IMR-90 (cell line): ENCODE measurements at regions not wholly inside any gene's neighbourhood (a gene's known extent, or its start where the extent isn't known, plus 50 kb on each side); places are given as distances from the start of the nearest gene placed in this dataset.

ENCODE experiments used
- BHLHE40 ChIP-seq: fragments of 150-350 bp; IDR thresholded peaks from 2 replicates; pipeline ENCODE4 v1.6.1; 2016; ENCODE audit warnings: mild to moderate bottlenecking, low read depth, low read length
- CHD1 ChIP-seq: IDR thresholded peaks from 2 replicates; pipeline ENCODE4 v1.6.1; 2012; ENCODE audit warnings: low read depth, low read length, improper control_type of control experiment
- ELK1 ChIP-seq: fragments of 150-350 bp; IDR thresholded peaks from 2 replicates; pipeline ENCODE4 v1.6.1; 2016; ENCODE audit warnings: low read depth, mild to moderate bottlenecking, low read length, moderate library complexity, borderline replicate concordance
- FOS ChIP-seq: fragments of 150-350 bp; IDR thresholded peaks from 2 replicates; pipeline ENCODE4 v1.6.1; 2016; ENCODE audit warnings: low read depth, low read length
- MAFK ChIP-seq: IDR thresholded peaks from 2 replicates; pipeline ENCODE4 v1.6.1; 2012; ENCODE audit warnings: low read depth, low read length, improper control_type of control experiment
- MXI1 ChIP-seq: IDR thresholded peaks from 2 replicates; pipeline ENCODE4 v1.6.1; 2012; ENCODE audit warnings: low read depth, mild to moderate bottlenecking, low read length, moderate library complexity, borderline replicate concordance
- NFE2L2 ChIP-seq: fragments of 150-350 bp; IDR thresholded peaks from 2 replicates; pipeline ENCODE4 v1.6.1; 2016; ENCODE audit warnings: low read depth, mild to moderate bottlenecking, low read length
- POLR2A ChIP-seq: IDR thresholded peaks from 2 replicates; pipeline ENCODE4 v1.6.1; 2012; ENCODE audit warnings: mild to moderate bottlenecking, low read depth, low read length
- RAD21 ChIP-seq: IDR thresholded peaks from 2 replicates; pipeline ENCODE4 v1.6.1; 2012; ENCODE audit warnings: low read length, improper control_type of control experiment
- RCOR1 ChIP-seq: IDR thresholded peaks from 2 replicates; pipeline ENCODE4 v1.6.1; 2012; ENCODE audit warnings: mild to moderate bottlenecking, low read length, improper control_type of control experiment; ENCODE audit not compliant: insufficient replicate concordance
- SMC3 ChIP-seq: fragments of 150-350 bp; IDR thresholded peaks from 2 replicates; pipeline ENCODE4 v1.6.1; 2016; ENCODE audit warnings: low read depth, mild to moderate bottlenecking, antibody characterized with exemption, low read length, moderate library complexity
- TF ChIP-seq, protein P1 (sequence below): conservative IDR thresholded peaks from 2 replicates; pipeline ENCODE4 v1.5.1; 2012; ENCODE audit warnings: mild to moderate bottlenecking, low read depth, low read length, improper control_type of control experiment
- TF ChIP-seq, protein P2 (sequence below): fragments of 150-350 bp; IDR thresholded peaks from 2 replicates; pipeline ENCODE4 v1.6.1; 2017; ENCODE audit warnings: mild to moderate bottlenecking, antibody characterized with exemption, low read length, low read depth

DNA sequence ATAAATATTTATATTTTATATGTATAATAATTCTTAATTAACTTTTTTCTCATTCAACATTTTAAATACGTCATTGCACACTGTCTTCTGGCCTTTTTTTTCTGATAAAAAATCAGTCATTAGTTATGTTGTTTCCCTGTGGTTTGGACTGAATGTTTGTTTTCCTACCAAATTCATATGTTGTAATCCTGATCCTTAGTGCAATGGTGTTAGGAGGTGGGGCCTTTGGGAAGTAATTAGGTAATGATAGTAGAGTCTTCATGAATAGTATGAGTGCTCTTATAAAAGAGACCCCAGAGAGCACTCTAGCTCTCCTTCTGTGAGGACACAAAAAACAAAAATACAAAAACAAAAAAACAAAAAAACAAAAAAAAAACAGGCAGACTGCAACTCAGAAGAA lies 117.2 kb downstream of the GASK1B start:
- TF ChIP-seq, protein P1, sequence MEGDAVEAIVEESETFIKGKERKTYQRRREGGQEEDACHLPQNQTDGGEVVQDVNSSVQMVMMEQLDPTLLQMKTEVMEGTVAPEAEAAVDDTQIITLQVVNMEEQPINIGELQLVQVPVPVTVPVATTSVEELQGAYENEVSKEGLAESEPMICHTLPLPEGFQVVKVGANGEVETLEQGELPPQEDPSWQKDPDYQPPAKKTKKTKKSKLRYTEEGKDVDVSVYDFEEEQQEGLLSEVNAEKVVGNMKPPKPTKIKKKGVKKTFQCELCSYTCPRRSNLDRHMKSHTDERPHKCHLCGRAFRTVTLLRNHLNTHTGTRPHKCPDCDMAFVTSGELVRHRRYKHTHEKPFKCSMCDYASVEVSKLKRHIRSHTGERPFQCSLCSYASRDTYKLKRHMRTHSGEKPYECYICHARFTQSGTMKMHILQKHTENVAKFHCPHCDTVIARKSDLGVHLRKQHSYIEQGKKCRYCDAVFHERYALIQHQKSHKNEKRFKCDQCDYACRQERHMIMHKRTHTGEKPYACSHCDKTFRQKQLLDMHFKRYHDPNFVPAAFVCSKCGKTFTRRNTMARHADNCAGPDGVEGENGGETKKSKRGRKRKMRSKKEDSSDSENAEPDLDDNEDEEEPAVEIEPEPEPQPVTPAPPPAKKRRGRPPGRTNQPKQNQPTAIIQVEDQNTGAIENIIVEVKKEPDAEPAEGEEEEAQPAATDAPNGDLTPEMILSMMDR = no peak
- no peak for TF ChIP-seq POLR2A
- TF ChIP-seq RAD21 = no peak
- TF ChIP-seq FOS = no peak
- no peak for TF ChIP-seq MXI1
- TF ChIP-seq, protein P2, sequence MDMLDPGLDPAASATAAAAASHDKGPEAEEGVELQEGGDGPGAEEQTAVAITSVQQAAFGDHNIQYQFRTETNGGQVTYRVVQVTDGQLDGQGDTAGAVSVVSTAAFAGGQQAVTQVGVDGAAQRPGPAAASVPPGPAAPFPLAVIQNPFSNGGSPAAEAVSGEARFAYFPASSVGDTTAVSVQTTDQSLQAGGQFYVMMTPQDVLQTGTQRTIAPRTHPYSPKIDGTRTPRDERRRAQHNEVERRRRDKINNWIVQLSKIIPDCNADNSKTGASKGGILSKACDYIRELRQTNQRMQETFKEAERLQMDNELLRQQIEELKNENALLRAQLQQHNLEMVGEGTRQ = no peak
- TF ChIP-seq RCOR1 = no peak
- TF ChIP-seq NFE2L2 = no peak
- TF ChIP-seq MAFK = no peak
- no peak for TF ChIP-seq SMC3
- TF ChIP-seq CHD1 = no peak
- no peak for TF ChIP-seq ELK1
- TF ChIP-seq BHLHE40 = no peak
